Left hindlimb (tissue), 1 donor: ENCODE measurements at regions not wholly inside any gene's neighbourhood (a gene's known extent, or its start where the extent isn't known, plus 50 kb on each side); places are given as distances from the start of the nearest gene placed in this dataset.

Experiments
- DNase-seq: peaks from one replicate; pipeline ENCODE4 v3.0.0-alpha.2; 2018

- DNase-seq = no peak
Observed at GRCh38 chr20:21575981-21576740, 62.3 kb upstream of the NKX2-2 start.

- DNase-seq = no peak
Observed at GRCh38 chr20:21575167-21575566, 61.3 kb upstream of the NKX2-2 start.

GRCh38 chr20:21574443-21574842, 60.6 kb upstream of the NKX2-2 start:
- no peak for DNase-seq

- no peak for DNase-seq
Observed at GRCh38 chr20:21573259-21573658, 59.4 kb upstream of the NKX2-2 start.

- DNase-seq = no peak
Observed at GRCh38 chr20:21571841-21572690, 58.2 kb upstream of the NKX2-2 start.

GRCh38 chr20:21570285-21570992, 56.6 kb upstream of the NKX2-2 start:
- no peak for DNase-seq

- no peak for DNase-seq
Observed at GRCh38 chr20:21569586-21569985, 55.7 kb upstream of the NKX2-2 start.

- DNase-seq = no peak
Observed at GRCh38 chr20:21564127-21564773, 50.4 kb upstream of the NKX2-2 start.
